Fibroblast of lung (primary cell): ENCODE measurements at regions not wholly inside any gene's neighbourhood (a gene's known extent, or its start where the extent isn't known, plus 50 kb on each side); places are given as distances from the start of the nearest gene placed in this dataset.

Source experiments
- DNase-seq, 2 donors: peaks; one replicate each; pipeline versions ENCODE4 v3.0.0 to v3.0.0-alpha.2; 2010; ENCODE audit warnings: low read depth in 2 of 2
- H2AFZ ChIP-seq: 2 replicates; pipeline ENCODE4 v1.5.1; 2012; ENCODE audit warnings: low read length, control low read depth, inconsistent platforms
- H3K27ac ChIP-seq: 2 replicates; pipeline ENCODE4 v1.5.1; 2011; ENCODE audit warnings: low read length, control low read depth; ENCODE audit not compliant: insufficient read depth
- H3K27me3 ChIP-seq: 2 replicates; pipeline ENCODE4 v1.5.1; 2011; ENCODE audit warnings: mild to moderate bottlenecking, low read length; ENCODE audit not compliant: control insufficient read depth, insufficient read depth
- H3K36me3 ChIP-seq: 2 replicates; pipeline ENCODE4 v1.5.1; 2011; ENCODE audit warnings: low read length; ENCODE audit not compliant: control insufficient read depth, insufficient read depth
- H3K4me1 ChIP-seq: 2 replicates; pipeline ENCODE4 v1.5.1; 2011; ENCODE audit warnings: low read length; ENCODE audit not compliant: control insufficient read depth, insufficient read depth; ENCODE audit errors: extremely low read depth
- H3K4me2 ChIP-seq: 2 replicates; pipeline ENCODE4 v1.5.1; 2011; ENCODE audit warnings: low read length, control low read depth; ENCODE audit not compliant: insufficient read depth; ENCODE audit errors: extremely low read depth
- H3K4me3 ChIP-seq, 4 experiments: fragments of 200-600 bp in 1 of 4; sonication (generic) in 1 of 4; replicated peaks in 1 of 4; 2 replicates each; pipeline ENCODE4 v1.5.1; 2011 to 2016; ENCODE audit warnings: low read length in 4 of 4, low read depth in 3 of 4, mild to moderate bottlenecking in 3 of 4, control low read depth in 2 of 4, inconsistent platforms in 1 of 4, mixed read lengths in 1 of 4; ENCODE audit not compliant: insufficient read depth in 1 of 4; ENCODE audit errors: control extremely low read depth in 1 of 4
- H3K79me2 ChIP-seq: 2 replicates; pipeline ENCODE4 v1.5.1; 2012; ENCODE audit warnings: mild to moderate bottlenecking, low read length, inconsistent platforms; ENCODE audit not compliant: control insufficient read depth, insufficient read depth
- H3K9ac ChIP-seq: 2 replicates; pipeline ENCODE4 v1.5.1; 2011; ENCODE audit warnings: mild to moderate bottlenecking, low read length, control low read depth; ENCODE audit not compliant: insufficient read depth
- H3K9me3 ChIP-seq: 2 replicates; pipeline ENCODE4 v1.5.1; 2012; ENCODE audit warnings: low read depth, low read length; ENCODE audit not compliant: control insufficient read depth, insufficient read depth
- H4K20me1 ChIP-seq: 2 replicates; pipeline ENCODE4 v1.5.1; 2011; ENCODE audit warnings: low read length; ENCODE audit not compliant: control insufficient read depth, insufficient read depth; ENCODE audit errors: extremely low read depth
- EZH2 ChIP-seq: IDR thresholded peaks from 2 replicates; pipeline ENCODE4 v1.5.1; 2012; ENCODE audit warnings: low read length, control low read depth, mild to moderate bottlenecking; ENCODE audit errors: missing control alignments
- TF ChIP-seq, protein P1 (sequence below), 2 donors: IDR thresholded peaks in 1 of 2; conservative IDR thresholded peaks in 1 of 2; 1 replicate in 1 of 2; 2 replicates in 1 of 2; pipeline ENCODE4 v1.5.1; 2011 to 2012; ENCODE audit warnings: low read length in 2 of 2, control low read depth in 1 of 2, inconsistent platforms in 1 of 2, low read depth in 1 of 2, mild to moderate bottlenecking in 1 of 2

- Histone ChIP-seq H3K79me2 (no peaks in the 10 kb centered on the region), H3K9ac (no peak overlapping the region), H3K4me1 (no peaks in the 10 kb centered on the region), H3K36me3 (no peaks in the 10 kb centered on the region), H3K4me3 (no peak overlapping the region), H3K27ac (no peak overlapping the region), H3K9me3 (no peaks in the 10 kb centered on the region), H4K20me1 (no peaks in the 10 kb centered on the region), H3K27me3 (peaks cover 8% of the 10 kb centered on the region), H2AFZ (no peak overlapping the region), H3K4me2 (no peak overlapping the region)
- peak in 1 of 2 donors; percentile 23 for DNase-seq
- TF ChIP-seq EZH2: no peak
- TF ChIP-seq, protein P1, sequence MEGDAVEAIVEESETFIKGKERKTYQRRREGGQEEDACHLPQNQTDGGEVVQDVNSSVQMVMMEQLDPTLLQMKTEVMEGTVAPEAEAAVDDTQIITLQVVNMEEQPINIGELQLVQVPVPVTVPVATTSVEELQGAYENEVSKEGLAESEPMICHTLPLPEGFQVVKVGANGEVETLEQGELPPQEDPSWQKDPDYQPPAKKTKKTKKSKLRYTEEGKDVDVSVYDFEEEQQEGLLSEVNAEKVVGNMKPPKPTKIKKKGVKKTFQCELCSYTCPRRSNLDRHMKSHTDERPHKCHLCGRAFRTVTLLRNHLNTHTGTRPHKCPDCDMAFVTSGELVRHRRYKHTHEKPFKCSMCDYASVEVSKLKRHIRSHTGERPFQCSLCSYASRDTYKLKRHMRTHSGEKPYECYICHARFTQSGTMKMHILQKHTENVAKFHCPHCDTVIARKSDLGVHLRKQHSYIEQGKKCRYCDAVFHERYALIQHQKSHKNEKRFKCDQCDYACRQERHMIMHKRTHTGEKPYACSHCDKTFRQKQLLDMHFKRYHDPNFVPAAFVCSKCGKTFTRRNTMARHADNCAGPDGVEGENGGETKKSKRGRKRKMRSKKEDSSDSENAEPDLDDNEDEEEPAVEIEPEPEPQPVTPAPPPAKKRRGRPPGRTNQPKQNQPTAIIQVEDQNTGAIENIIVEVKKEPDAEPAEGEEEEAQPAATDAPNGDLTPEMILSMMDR (conservative IDR thresholded peaks at IDR 0.05 in 1 of 2, IDR thresholded peaks at IDR 0.05 in 1 of 2; ENCODE audit: low read depth in 1 of 2, low read length in 2 of 2): no peak
These were observed 50.3 kb upstream of the TRIM9 start for GRCh38 chr14:51145246-51145645.

DNA sequence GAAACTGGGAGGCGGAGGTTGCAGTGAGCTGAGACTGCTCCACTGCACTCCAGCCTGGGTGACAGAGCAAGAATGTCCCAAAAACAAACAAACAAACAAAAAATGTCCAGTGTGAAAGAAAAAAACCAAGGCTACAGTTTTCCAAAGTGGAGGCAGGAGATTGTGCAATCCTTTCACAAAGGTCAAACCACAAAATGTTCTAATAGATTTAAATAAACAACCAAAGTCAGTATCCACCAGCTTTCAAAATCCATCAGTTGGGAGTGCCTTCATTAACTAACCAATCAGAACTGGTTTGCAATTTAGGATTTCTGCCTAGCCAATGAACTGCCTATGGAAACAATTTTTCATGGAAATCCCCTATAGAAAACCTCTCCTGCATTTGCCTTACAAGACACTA is 52.3 kb upstream of the TRIM9 start:
- Histone ChIP-seq H3K4me1 (no peaks in the 10 kb centered on the region), H3K79me2 (no peaks in the 10 kb centered on the region), H3K4me2 (no peak overlapping the region), H3K27ac (no peak overlapping the region), H2AFZ (no peak overlapping the region), H3K9ac (no peak overlapping the region), H3K4me3 (no peak overlapping the region), H3K36me3 (no peaks in the 10 kb centered on the region), H3K9me3 (no peaks in the 10 kb centered on the region), H3K27me3 (peaks cover 4% of the 10 kb centered on the region), H4K20me1 (no peaks in the 10 kb centered on the region)
- TF ChIP-seq, protein P1 (conservative IDR thresholded peaks at IDR 0.05 in 1 of 2, IDR thresholded peaks at IDR 0.05 in 1 of 2; ENCODE audit: low read depth in 1 of 2, low read length in 2 of 2): no peak
- no peak for TF ChIP-seq EZH2
- peak; percentile 6 to 83 for DNase-seq

GRCh38 chr14:51155326-51155725 is 60.4 kb upstream of the TRIM9 start:
- Histone ChIP-seq H2AFZ (no peak overlapping the region), H3K9me3 (no peaks in the 10 kb centered on the region), H3K4me3 (no peak overlapping the region), H3K9ac (no peak overlapping the region), H3K4me2 (no peak overlapping the region), H3K79me2 (no peaks in the 10 kb centered on the region), H3K27ac (no peak overlapping the region), H4K20me1 (no peaks in the 10 kb centered on the region), H3K4me1 (no peaks in the 10 kb centered on the region), H3K36me3 (no peaks in the 10 kb centered on the region), H3K27me3 (no peaks in the 10 kb centered on the region)
- DNase-seq: no peak
- TF ChIP-seq EZH2: no peak
- TF ChIP-seq, protein P1 (conservative IDR thresholded peaks at IDR 0.05 in 1 of 2, IDR thresholded peaks at IDR 0.05 in 1 of 2; ENCODE audit: low read depth in 1 of 2, low read length in 2 of 2): no peak
